Thyroid gland (tissue), 4 donors: ENCODE measurements at regions not wholly inside any gene's neighbourhood (a gene's known extent, or its start where the extent isn't known, plus 50 kb on each side); places are given as distances from the start of the nearest gene placed in this dataset.

Experiments used
- DNase-seq, 2 donors: peaks; one replicate each; pipeline ENCODE4 v3.0.0-alpha.2; 2019
- H3K27ac ChIP-seq, 3 donors: fragments of 200-600 bp; sonication (generic); 1 replicate in 2 of 3; 2 replicates in 1 of 3; pipeline ENCODE4 v1.5.1; 2016 to 2019; ENCODE audit warnings: mild to moderate bottlenecking in 1 of 3, moderate library complexity in 1 of 3
- H3K27me3 ChIP-seq: fragments of 200-600 bp; sonication (generic); one replicate; pipeline ENCODE4 v1.5.1; 2019
- H3K36me3 ChIP-seq, 2 donors: fragments of 200-600 bp; sonication (generic); one replicate each; pipeline ENCODE4 v1.5.1; 2016 to 2019
- H3K4me1 ChIP-seq, 2 donors: fragments of 200-600 bp; sonication (generic); one replicate each; pipeline ENCODE4 v1.5.1; 2017 to 2019
- H3K4me3 ChIP-seq, 3 donors: fragments of 200-600 bp; sonication (generic); replicated peaks in 1 of 3; 1 replicate in 2 of 3; 2 replicates in 1 of 3; pipeline ENCODE4 v1.5.1; 2016; ENCODE audit warnings: mild to moderate bottlenecking in 1 of 3
- H3K9me3 ChIP-seq: fragments of 200-600 bp; sonication (generic); one replicate; pipeline ENCODE4 v1.5.1; 2017
- POLR2A ChIP-seq, 2 donors: fragments of 450-650 bp; IDR thresholded peaks; one replicate each; pipeline ENCODE4 v1.6.1; 2017; ENCODE audit warnings: antibody characterized with exemption in 2 of 2, mild to moderate bottlenecking in 2 of 2, moderate library complexity in 1 of 2
- WGBS, 2 donors: methylation state at CpG; one replicate each; pipeline ENCODE4 v1.1.5; 2017; 5-methylcytosine and 5-hydroxymethylcytosine counted together
- intact Hi-C: fragments of 100-400 bp; cut with DNase I; formaldehyde crosslinking; loops from one replicate; pipeline ENCODE4 v1.15.1; 2023
- TF ChIP-seq, protein P1 (sequence below), 6 experiments: fragments of 200-600 bp in 3 of 6; fragments of 450-650 bp in 3 of 6; sonication (generic) in 3 of 6; IDR thresholded peaks; one replicate each; pipeline ENCODE4 v1.5.1; 2016 to 2019; ENCODE audit warnings: antibody characterized with exemption in 6 of 6, mild to moderate bottlenecking in 2 of 6, inconsistent platforms in 1 of 6, moderate library complexity in 1 of 6

DNA sequence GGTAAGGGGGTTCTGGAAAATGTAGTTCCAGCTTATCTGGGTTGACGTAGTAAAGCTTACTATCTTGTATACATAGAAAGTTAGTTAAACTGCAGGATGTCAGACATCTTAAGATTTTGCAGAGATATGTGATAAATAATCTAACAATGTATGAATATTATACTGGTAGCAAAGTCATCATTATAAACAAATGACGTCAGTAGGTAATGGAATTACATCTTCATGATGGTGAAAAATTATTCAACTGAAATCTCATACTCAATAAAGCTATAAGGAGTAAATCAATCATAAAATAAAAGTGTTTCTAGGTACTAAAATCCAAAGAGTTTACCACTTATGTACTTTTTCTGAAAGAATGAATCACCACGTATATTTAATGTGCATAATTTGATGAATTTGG is 217.3 kb upstream of the CDH10 start:
- Histone ChIP-seq H3K4me3 (no peak overlapping the region), H3K36me3 (no peaks in the 10 kb centered on the region), H3K4me1 (no peaks in the 10 kb centered on the region), H3K9me3 (no peaks in the 10 kb centered on the region), H3K27me3 (no peaks in the 10 kb centered on the region), H3K27ac (no peak overlapping the region)
- intact Hi-C loops: no loop called here
- WGBS, 2 donors: 77 to 79% methylated on average over 3 of the region's 3 CpGs
- DNase-seq: no peak
- TF ChIP-seq, protein P1, sequence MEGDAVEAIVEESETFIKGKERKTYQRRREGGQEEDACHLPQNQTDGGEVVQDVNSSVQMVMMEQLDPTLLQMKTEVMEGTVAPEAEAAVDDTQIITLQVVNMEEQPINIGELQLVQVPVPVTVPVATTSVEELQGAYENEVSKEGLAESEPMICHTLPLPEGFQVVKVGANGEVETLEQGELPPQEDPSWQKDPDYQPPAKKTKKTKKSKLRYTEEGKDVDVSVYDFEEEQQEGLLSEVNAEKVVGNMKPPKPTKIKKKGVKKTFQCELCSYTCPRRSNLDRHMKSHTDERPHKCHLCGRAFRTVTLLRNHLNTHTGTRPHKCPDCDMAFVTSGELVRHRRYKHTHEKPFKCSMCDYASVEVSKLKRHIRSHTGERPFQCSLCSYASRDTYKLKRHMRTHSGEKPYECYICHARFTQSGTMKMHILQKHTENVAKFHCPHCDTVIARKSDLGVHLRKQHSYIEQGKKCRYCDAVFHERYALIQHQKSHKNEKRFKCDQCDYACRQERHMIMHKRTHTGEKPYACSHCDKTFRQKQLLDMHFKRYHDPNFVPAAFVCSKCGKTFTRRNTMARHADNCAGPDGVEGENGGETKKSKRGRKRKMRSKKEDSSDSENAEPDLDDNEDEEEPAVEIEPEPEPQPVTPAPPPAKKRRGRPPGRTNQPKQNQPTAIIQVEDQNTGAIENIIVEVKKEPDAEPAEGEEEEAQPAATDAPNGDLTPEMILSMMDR (IDR thresholded peaks at IDR 0.05): no peak
- no peak for TF ChIP-seq POLR2A (IDR thresholded peaks at IDR 0.05)

DNA sequence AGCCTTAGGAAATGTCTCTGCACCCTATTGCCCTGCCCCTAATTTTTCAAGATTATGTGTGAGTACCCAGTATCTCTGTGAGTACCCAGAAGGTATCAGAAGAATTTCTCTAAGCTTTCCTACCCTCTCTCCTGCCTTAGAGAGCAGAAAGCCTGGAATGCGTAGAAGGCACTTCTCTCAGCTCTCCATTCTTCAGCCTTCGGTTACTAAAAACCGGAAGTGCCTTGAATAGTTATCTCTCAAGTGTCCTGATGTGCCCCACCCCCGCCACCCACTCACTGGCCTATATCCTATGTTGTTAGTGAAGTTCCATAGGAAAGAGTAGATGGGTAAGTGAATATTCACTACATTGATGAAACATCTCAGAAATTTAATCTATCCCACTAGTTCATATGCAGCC is 210.7 kb upstream of the CDH10 start:
- H3K4me3 ChIP-seq: no peak overlapping the region
- no peaks in the 10 kb centered on the region for H3K27me3 ChIP-seq
- H3K4me1 ChIP-seq: no peaks in the 10 kb centered on the region
- DNase-seq: no peak
- intact Hi-C loops: no loop called here
- WGBS, 2 donors: 28 to 34% methylated on average over 4 of the region's 4 CpGs
- H3K27ac ChIP-seq: no peak overlapping the region
- no peak for TF ChIP-seq POLR2A (IDR thresholded peaks at IDR 0.05)
- TF ChIP-seq, protein P1 (IDR thresholded peaks at IDR 0.05): no peak
- H3K36me3 ChIP-seq: no peaks in the 10 kb centered on the region
- no peaks in the 10 kb centered on the region for H3K9me3 ChIP-seq

DNA sequence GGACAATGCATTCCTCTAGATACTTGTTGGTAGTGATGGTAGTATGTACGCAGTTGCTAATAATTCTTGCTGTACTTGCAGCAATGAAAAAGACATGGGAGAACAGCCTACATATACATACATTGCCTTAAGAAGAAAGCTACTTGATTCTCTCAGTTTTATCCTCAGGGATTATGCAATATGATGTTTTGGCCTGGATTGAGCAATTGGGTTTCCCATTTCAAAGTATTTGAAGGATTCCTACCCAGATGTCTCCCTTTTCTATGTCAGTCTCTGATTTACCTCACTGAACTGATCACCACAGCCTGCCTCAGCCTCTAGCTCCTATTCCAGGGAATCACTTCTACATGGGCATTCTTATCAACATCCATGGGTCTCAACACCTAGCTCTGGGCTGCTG is 210.1 kb upstream of the CDH10 start:
- TF ChIP-seq, protein P1 (IDR thresholded peaks at IDR 0.05): no peak
- TF ChIP-seq POLR2A (IDR thresholded peaks at IDR 0.05): no peak
- no peaks in the 10 kb centered on the region for H3K4me1 ChIP-seq
- H3K4me3 ChIP-seq: no peak overlapping the region
- WGBS, 2 donors: 97 to 100% methylated on average over 1 of the region's 1 CpG
- DNase-seq: no peak
- H3K27me3 ChIP-seq: no peaks in the 10 kb centered on the region
- intact Hi-C loops: no loop called here
- H3K36me3 ChIP-seq: no peaks in the 10 kb centered on the region
- H3K27ac ChIP-seq: no peak overlapping the region
- H3K9me3 ChIP-seq: no peaks in the 10 kb centered on the region

DNA sequence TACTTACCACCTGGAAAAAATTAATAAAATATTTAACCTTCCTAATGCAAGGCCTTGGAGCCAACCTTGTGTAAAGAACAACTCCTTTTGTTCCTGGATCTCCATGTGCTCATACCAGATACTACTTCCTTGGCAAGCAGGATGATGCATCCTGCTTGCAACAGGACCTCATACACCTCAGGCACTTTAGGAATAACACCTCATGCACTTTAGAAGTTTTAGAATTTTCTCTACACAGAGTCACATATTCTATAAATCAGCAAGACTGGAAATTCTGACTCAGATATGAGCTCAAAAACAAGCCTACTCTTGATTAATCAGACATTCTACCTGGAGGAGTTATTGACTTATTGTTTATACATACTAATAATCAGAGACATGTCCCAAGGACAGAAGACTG is 209.6 kb upstream of the CDH10 start:
- intact Hi-C loops: no loop called here
- no peaks in the 10 kb centered on the region for H3K36me3 ChIP-seq
- H3K9me3 ChIP-seq: no peaks in the 10 kb centered on the region
- no peak overlapping the region for H3K27ac ChIP-seq
- no peak overlapping the region for H3K4me3 ChIP-seq
- DNase-seq: no peak
- H3K4me1 ChIP-seq: no peaks in the 10 kb centered on the region
- H3K27me3 ChIP-seq: no peaks in the 10 kb centered on the region
- TF ChIP-seq, protein P1 (IDR thresholded peaks at IDR 0.05): no peak
- no peak for TF ChIP-seq POLR2A (IDR thresholded peaks at IDR 0.05)

DNA sequence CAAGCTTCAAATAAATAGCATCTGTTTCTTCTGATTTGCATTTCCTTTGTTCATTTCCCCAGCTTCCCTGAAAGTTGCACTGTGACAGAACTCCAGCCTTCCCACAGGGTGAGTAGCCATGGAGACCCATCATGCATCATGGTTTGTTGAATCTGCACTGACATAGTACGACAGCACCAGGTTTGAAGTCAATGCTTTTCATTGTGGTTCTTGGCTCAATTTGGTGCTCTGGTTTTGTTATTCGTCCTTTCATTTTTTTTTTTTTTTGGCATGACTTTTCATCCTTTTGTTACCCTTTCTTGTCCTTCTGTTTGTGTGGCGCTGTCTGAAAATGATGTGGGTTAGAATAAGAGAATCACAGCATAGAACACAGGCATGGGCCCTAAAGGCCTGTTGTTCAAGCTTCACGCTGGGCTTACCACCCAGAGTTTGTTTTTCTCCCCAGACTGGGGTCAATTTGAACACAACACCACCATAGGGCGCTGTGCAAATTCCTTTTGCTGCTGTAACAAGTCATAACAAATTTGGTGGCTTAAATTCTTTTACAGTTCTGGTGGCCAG is 206.2 kb upstream of the CDH10 start:
- Histone ChIP-seq H3K27ac (no peak overlapping the region), H3K9me3 (no peaks in the 10 kb centered on the region), H3K4me1 (no peaks in the 10 kb centered on the region), H3K36me3 (no peaks in the 10 kb centered on the region), H3K4me3 (no peak overlapping the region), H3K27me3 (no peaks in the 10 kb centered on the region)
- intact Hi-C loops: no loop called here
- no peak for DNase-seq
- TF ChIP-seq, protein P1 (IDR thresholded peaks at IDR 0.05): no peak
- no peak for TF ChIP-seq POLR2A (IDR thresholded peaks at IDR 0.05)
- WGBS, 2 donors: 62 to 68% methylated on average over 5 of the region's 5 CpGs
